ENCODE measurements at regions not wholly inside any gene's neighbourhood (a gene's known extent, or its start where the extent isn't known, plus 50 kb on each side); places are given as distances from the start of the nearest gene placed in this dataset.

DNA sequence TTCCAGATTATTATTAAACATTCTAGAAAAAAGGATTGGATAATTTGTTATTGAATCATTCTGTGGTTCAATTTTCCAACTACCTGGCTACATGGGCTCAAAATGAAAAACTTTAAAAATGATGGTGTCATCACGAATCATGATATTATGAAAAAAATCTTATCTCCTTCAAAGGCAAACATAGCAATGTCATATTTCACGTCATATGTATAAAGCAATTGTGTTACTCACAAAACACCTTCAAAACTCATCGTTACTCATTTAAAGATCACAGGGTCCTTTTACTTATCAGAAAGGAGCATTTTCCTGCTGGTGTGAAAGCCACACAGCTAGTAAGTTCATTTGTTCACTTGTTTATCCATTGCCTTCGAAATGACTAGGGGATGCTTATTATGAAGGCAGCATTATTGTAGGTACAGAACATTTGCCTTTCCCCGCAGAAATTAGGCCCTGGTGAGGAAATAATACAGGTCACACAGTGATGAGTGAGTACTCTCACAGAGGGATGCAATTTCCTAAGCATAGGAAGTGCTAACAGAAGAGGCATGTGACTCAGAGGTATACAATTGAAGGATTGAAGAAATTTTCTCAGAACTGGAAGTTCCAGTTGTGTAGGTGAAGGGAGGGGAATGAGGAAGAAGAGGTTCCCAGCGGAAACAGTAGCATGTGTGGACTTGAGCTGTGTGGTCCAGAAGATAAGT is 478.7 kb downstream of the INHBA start:
- no peak overlapping the region for H2AFZ ChIP-seq (ENCODE audit: low read length)
- H3K23me2 ChIP-seq (ENCODE audit: insufficient read length, low read depth, low read length, poor library complexity, severe bottlenecking) = no peaks in the 10 kb centered on the region
- H2BK120ac ChIP-seq (ENCODE audit: low read depth, low read length, poor library complexity, severe bottlenecking) = no peak overlapping the region
- H3K27me3 ChIP-seq (ENCODE audit: insufficient read depth, low read length) = peaks cover 14% of the 10 kb centered on the region; the same call in 1 of the 2 replicates
- TF ChIP-seq, protein P1, sequence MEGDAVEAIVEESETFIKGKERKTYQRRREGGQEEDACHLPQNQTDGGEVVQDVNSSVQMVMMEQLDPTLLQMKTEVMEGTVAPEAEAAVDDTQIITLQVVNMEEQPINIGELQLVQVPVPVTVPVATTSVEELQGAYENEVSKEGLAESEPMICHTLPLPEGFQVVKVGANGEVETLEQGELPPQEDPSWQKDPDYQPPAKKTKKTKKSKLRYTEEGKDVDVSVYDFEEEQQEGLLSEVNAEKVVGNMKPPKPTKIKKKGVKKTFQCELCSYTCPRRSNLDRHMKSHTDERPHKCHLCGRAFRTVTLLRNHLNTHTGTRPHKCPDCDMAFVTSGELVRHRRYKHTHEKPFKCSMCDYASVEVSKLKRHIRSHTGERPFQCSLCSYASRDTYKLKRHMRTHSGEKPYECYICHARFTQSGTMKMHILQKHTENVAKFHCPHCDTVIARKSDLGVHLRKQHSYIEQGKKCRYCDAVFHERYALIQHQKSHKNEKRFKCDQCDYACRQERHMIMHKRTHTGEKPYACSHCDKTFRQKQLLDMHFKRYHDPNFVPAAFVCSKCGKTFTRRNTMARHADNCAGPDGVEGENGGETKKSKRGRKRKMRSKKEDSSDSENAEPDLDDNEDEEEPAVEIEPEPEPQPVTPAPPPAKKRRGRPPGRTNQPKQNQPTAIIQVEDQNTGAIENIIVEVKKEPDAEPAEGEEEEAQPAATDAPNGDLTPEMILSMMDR (conservative IDR thresholded peaks at IDR 0.05) = no peak
- no peak overlapping the region for H4K8ac ChIP-seq (replicated peaks; ENCODE audit: insufficient read length, low read depth, low read length)
- Mint-ChIP-seq H3K9me3 (peaks cover 3 to 7% of the 10 kb centered on the region in 2 experiments; a peak in 3 of 5 replicates), H3K4me1 (peaks cover 3 to 4% of the 10 kb centered on the region in 2 experiments), H3K4me3 (no peak overlapping the region), H3K27me3 (ENCODE audit: low read depth) (peaks cover 40% of the 10 kb centered on the region), H3K36me3 (ENCODE audit: insufficient read depth in 1 of 3, low read depth in 3 of 3) (no peaks in the 10 kb centered on the region; a peak in 1 of 7 replicates), H3K27ac (no peak overlapping the region)
- H3K4me1 ChIP-seq (ENCODE audit: insufficient read depth, low read length) = no peaks in the 10 kb centered on the region
- H3K9me3 ChIP-seq (ENCODE audit: control insufficient read depth, low read depth, low read length) = no peaks in the 10 kb centered on the region
- no peak overlapping the region for H2BK5ac ChIP-seq (ENCODE audit: insufficient read length, low read length)
- no peaks in the 10 kb centered on the region for H3K79me2 ChIP-seq (ENCODE audit: insufficient read depth, low read length)
- H2BK20ac ChIP-seq (ENCODE audit: low read depth, low read length, poor library complexity, severe bottlenecking) = no peak overlapping the region
- H2AK5ac ChIP-seq (ENCODE audit: insufficient read length, low read length) = no peak overlapping the region
- H4K5ac ChIP-seq (ENCODE audit: insufficient read length, low read depth, low read length) = no peak overlapping the region
- H3K9ac ChIP-seq (ENCODE audit: extremely low read depth, insufficient read length, low read length) = no peak overlapping the region
- no peaks in the 10 kb centered on the region for H3K79me1 ChIP-seq (ENCODE audit: insufficient read depth, low read depth, low read length, poor library complexity, severe bottlenecking)
- H2BK15ac ChIP-seq (ENCODE audit: low read depth, low read length) = no peak overlapping the region
- H3K27ac ChIP-seq (ENCODE audit: insufficient read length, low read depth, low read length) = no peak overlapping the region
- no peak for DNase-seq
- no peak overlapping the region for H3K4ac ChIP-seq (ENCODE audit: low read depth, low read length)
- no peak overlapping the region for H3K4me2 ChIP-seq (ENCODE audit: insufficient read depth, insufficient read length, low read length)
- 100% methylated on average over 1 of the region's 6 CpGs for WGBS (ENCODE audit: extremely low coverage, insufficient read length, low lambda C conversion rate)
- no peak overlapping the region for H3K18ac ChIP-seq (ENCODE audit: insufficient read length, low read depth, low read length)
- H4K20me1 ChIP-seq (ENCODE audit: control insufficient read depth, insufficient read depth, insufficient read length) = no peaks in the 10 kb centered on the region
- H2BK12ac ChIP-seq (ENCODE audit: insufficient read length, low read depth, low read length) = no peak overlapping the region
- H3T11ph ChIP-seq (ENCODE audit: low read length) = no peak overlapping the region
- no peak overlapping the region for H3K56ac ChIP-seq (ENCODE audit: insufficient read length, low read depth, low read length)
- H3K14ac ChIP-seq (ENCODE audit: insufficient read depth, low read length) = no peak overlapping the region
- H4K91ac ChIP-seq (ENCODE audit: insufficient read length, low read depth, low read length) = no peak overlapping the region
- H3K23ac ChIP-seq (ENCODE audit: insufficient read length, low read depth, low read length) = no peak overlapping the region

Data from H9 (cell line).